HG03378 (cell line): ENCODE measurements at regions not wholly inside any gene's neighbourhood (a gene's known extent, or its start where the extent isn't known, plus 50 kb on each side); places are given as distances from the start of the nearest gene placed in this dataset.

Source experiments
- ATAC-seq: cut with Tn5 transposase; IDR thresholded peaks from one replicate; pipeline ENCODE4 v1.9.1; 2021; ENCODE audit warnings: mild to moderate bottlenecking, moderate library complexity; ENCODE audit not compliant: unreplicated experiment

DNA sequence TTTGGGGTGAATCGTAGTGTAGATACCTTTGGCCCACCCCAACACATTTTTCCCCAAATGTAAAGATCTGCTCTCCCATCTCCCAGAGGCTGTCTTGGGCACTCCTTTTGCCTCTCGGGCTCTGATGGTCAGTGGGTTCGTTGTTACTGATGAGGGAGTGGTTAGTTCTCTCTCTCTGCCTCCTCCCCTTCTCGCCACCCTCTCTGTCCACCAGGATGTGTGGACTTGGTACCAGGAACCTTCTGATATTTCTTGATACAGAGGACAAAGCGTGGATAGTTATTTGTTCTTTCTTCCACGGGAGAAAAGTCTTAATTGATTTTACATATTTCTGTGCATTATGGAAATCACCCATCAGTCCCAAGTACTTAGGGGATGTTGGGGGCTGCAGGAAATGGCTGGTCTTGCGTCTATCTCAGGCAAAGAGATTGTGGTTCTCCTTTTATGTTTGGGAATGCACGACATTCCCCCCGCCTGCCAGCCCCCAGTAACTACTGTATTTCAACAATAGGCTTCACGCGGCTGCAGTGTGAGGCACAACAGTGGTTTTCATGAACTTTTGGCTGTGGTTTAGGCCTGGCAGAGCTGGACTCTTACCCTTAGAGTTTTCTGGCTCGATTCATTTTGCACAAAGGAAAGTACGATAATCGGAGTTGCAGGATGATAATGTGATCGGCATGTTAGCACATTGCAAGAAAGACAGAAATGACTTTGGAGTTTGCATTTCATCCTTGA lies 79.0 kb upstream of the ZNF536 start:
- ATAC-seq: no peak

- no peak for ATAC-seq
These were observed 74.2 kb upstream of the ZNF536 start for GRCh38 chr19:30297969-30298368.

- ATAC-seq: no peak
These were observed 69.0 kb upstream of the ZNF536 start for GRCh38 chr19:30303131-30303654.

GRCh38 chr19:30304540-30304939 lies 67.6 kb upstream of the ZNF536 start:
- ATAC-seq: no peak

GRCh38 chr19:30305346-30306060 lies 66.7 kb upstream of the ZNF536 start:
- no peak for ATAC-seq

- no peak for ATAC-seq
These were observed 64.8 kb upstream of the ZNF536 start for GRCh38 chr19:30307191-30307974.

GRCh38 chr19:30309176-30309575 lies 63.0 kb upstream of the ZNF536 start:
- no peak for ATAC-seq

- ATAC-seq: no peak
These were observed 62.1 kb upstream of the ZNF536 start for GRCh38 chr19:30309905-30310601.

- no peak for ATAC-seq
These were observed 61.5 kb upstream of the ZNF536 start for GRCh38 chr19:30310602-30311263.

DNA sequence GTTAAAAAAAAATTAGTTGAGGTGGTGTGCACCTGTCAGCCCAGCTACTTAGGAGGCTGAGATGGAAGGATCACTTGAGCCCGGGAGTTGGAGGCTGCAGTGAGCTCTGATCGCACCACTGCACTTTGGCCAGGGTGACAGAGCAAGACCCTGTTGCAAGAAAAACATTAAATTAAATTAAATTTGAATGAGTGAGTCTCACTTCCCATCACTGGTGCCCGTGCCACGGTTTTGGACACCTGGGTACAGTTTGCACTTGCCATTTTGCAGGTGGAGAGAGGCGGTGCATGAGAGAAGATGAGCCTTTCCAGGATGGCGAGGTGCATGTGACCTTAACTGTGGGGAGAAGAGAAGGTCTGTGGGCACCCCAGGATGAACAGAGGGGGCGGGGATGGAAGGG lies 60.3 kb upstream of the ZNF536 start:
- no peak for ATAC-seq

GRCh38 chr19:30312582-30313352 lies 59.4 kb upstream of the ZNF536 start:
- ATAC-seq: no peak

DNA sequence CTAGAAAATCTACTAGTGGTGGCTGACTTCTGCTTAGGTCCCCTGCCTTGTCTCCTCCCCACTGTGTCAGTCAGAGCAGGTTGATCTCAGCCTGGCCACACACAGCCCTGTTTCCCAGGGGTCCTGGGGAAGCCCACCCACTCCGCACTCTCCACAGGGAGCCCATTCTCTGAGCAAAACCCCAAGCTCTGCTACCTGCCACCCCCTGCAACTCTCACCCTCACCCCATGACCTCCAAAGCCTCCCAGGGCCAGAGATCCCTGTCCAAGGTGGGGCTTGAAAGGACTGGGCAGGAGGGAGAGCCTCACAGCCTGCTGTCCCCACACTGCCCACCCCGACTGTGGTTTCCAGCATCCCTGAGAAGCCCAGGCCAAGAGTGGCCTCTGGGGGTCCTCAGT lies 58.8 kb upstream of the ZNF536 start:
- ATAC-seq: no peak

GRCh38 chr19:30314056-30314804 lies 58.0 kb upstream of the ZNF536 start:
- ATAC-seq: no peak

DNA sequence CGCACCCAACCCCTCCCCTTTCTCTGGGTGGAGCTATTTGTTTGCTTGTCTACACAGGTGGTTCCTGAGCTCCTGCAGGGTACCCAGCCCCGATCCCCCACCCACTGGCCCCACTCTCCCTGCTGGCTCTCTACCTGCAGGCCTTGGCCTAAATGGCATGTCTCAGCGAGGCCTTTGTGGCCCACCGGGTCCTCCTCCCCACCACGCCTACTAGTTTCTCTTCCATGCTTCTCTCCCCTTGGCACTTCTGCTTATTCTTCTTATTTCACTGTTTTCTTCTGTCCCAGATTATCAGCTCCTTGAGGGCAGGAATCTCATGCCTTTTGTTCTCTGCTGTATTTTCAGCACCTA lies 57.4 kb upstream of the ZNF536 start:
- ATAC-seq: no peak

DNA sequence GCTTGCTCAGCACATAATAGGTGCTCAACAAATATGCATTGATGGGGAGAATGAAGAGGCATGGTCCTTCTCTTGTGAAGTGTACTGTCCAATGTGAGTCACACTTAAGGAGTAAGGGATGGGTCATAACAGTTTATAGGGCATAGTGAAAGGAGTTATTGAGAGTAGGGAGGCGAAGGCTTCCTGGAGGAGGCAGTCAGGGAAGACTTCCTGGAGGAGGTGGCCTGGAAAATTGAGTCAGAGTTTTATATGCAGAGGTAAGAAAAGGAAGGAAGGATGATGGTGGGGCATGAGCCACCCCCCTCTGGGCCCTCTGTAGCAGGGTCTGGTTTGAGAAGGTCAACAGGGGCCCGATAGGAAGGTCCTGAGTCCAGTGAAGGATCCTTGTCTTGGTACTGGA lies 57.0 kb upstream of the ZNF536 start:
- ATAC-seq: no peak

DNA sequence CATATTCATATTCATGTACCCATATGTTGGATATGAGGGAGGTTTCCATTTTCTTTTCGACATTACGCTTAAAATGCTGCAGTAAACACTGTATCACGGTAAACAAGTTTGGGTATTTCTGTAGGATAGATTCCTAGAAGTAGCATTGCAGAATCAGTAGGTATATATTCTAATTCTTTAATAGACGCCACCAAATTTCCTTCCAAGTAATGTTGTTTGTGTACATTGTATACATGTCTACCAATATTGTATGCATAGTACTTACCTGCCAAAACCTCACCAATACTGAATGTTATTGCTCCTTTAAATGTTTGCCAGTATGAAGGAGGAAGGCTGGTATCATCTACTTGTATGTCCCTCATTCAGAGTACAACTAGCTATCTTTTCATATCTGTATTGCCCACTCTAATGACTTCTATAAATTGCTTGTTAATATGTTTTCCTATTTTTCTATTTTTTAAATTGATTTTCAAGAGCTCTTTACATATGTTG lies 56.1 kb upstream of the ZNF536 start:
- no peak for ATAC-seq

- ATAC-seq: no peak
These were observed 55.6 kb upstream of the ZNF536 start for GRCh38 chr19:30316560-30317106.

DNA sequence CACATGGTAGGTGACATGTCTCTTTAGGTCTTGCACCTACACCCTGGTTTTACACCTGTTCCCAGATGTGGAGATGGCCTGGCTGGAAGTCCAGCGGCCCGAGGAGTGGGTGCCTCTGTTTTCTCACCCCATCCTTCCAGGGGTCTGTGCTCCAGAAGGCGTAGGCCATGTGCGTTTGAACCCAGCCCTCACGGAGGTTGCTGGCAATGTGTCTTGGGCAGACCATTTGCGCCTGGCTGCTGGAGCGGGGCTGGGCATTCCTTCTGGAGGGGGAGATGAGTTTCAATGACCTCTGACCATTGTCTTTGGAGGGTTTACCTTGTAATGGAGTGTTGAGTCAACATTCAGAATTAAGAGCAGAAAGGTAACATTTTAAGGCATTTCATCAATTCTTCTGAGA lies 54.8 kb upstream of the ZNF536 start:
- no peak for ATAC-seq

GRCh38 chr19:30318261-30318660 lies 53.9 kb upstream of the ZNF536 start:
- no peak for ATAC-seq
